Activated CD4-positive, alpha-beta memory T cell treated with anti-CD3 and anti-CD28 coated beads for 36 hours (primary cell): ENCODE measurements at regions not wholly inside any gene's neighbourhood (a gene's known extent, or its start where the extent isn't known, plus 50 kb on each side); places are given as distances from the start of the nearest gene placed in this dataset.
"Not testable (repeated sequence)": the region's sequence is repeated elsewhere in the genome, so short reads cannot be mapped to it uniquely, and the experiment has no call there.

Experiments
- CTCF ChIA-PET: fragments of 350-600 bp; sonication (Branson Sonifier 250); formaldehyde crosslinking; loops from one replicate; lab custom pipeline; 2021; ENCODE audit warnings: antibody characterized with exemption, inconsistent platforms; lab: Charles Lee
- POLR2A ChIA-PET: fragments of 350-600 bp; sonication (Branson Sonifier 250); formaldehyde crosslinking; loops from one replicate; lab custom pipeline; 2021; ENCODE audit warnings: antibody characterized with exemption; lab: Charles Lee
- DNase-seq: peaks from one replicate; pipeline ENCODE4 v3.0.0-alpha.2; 2020
- H3K27ac Mint-ChIP-seq: one replicate; pipeline ENCODE4 v1.8.0; 2021; ENCODE audit warnings: mixed read lengths
- H3K27me3 Mint-ChIP-seq: one replicate; pipeline ENCODE4 v1.8.0; 2021; ENCODE audit warnings: mixed read lengths
- H3K36me3 Mint-ChIP-seq: one replicate; pipeline ENCODE4 v1.8.0; 2021; ENCODE audit warnings: mixed read lengths
- H3K4me1 Mint-ChIP-seq: one replicate; pipeline ENCODE4 v1.8.0; 2021; ENCODE audit warnings: low read depth, mixed read lengths
- H3K4me3 Mint-ChIP-seq: one replicate; pipeline ENCODE4 v1.8.0; 2021; ENCODE audit warnings: mild to moderate bottlenecking, mixed read lengths
- H3K9me3 Mint-ChIP-seq: one replicate; pipeline ENCODE4 v1.8.0; 2021; ENCODE audit warnings: mixed read lengths
- intact Hi-C: fragments of 100-400 bp; cut with micrococcal nuclease; formaldehyde crosslinking; loops from one replicate; pipeline ENCODE4 v1.15.1; 2023

GRCh38 chr2:208798698-208799097 lies 392.1 kb downstream of the PTH2R start:
- Mint-ChIP-seq H3K36me3 (no peaks in the 10 kb centered on the region), H3K27ac (no peak overlapping the region), H3K4me1 (no peaks in the 10 kb centered on the region), H3K9me3 (peaks cover 3% of the 10 kb centered on the region), H3K27me3 (no peaks in the 10 kb centered on the region), H3K4me3 (no peak overlapping the region)
- no peak for DNase-seq
- CTCF ChIA-PET: no interaction called here
- POLR2A ChIA-PET: no interaction called here
- intact Hi-C loops: no loop called here

- no peak overlapping the region for H3K4me3 Mint-ChIP-seq
- DNase-seq: no peak
- intact Hi-C loops: no loop called here
- POLR2A ChIA-PET: no interaction called here
- H3K27ac Mint-ChIP-seq: no peak overlapping the region
- no peaks in the 10 kb centered on the region for H3K27me3 Mint-ChIP-seq
- H3K9me3 Mint-ChIP-seq: peaks cover 3% of the 10 kb centered on the region
- H3K36me3 Mint-ChIP-seq: no peaks in the 10 kb centered on the region
- H3K4me1 Mint-ChIP-seq: no peaks in the 10 kb centered on the region
- CTCF ChIA-PET: no interaction called here
These were observed 392.8 kb downstream of the PTH2R start for GRCh38 chr2:208799397-208799796.

- POLR2A ChIA-PET, H3K9me3 Mint-ChIP-seq, H3K4me1 Mint-ChIP-seq, H3K27ac Mint-ChIP-seq, H3K4me3 Mint-ChIP-seq, H3K27me3 Mint-ChIP-seq, CTCF ChIA-PET, intact Hi-C loops, DNase-seq, H3K36me3 Mint-ChIP-seq: not testable (repeated sequence)
These were observed 394.3 kb downstream of the PTH2R start for GRCh38 chr2:208800887-208801286.

- H3K4me1 Mint-ChIP-seq: no peaks in the 10 kb centered on the region
- CTCF ChIA-PET: no interaction called here
- no peaks in the 10 kb centered on the region for H3K27me3 Mint-ChIP-seq
- POLR2A ChIA-PET: no interaction called here
- no peak for DNase-seq
- peaks cover 3% of the 10 kb centered on the region for H3K9me3 Mint-ChIP-seq
- intact Hi-C loops: no loop called here
- H3K36me3 Mint-ChIP-seq: no peaks in the 10 kb centered on the region
- H3K4me3 Mint-ChIP-seq: no peak overlapping the region
- H3K27ac Mint-ChIP-seq: no peak overlapping the region
These were observed 401.2 kb downstream of the PTH2R start for GRCh38 chr2:208807756-208808155.

GRCh38 chr2:208811885-208812284 lies 405.3 kb downstream of the PTH2R start:
- H3K4me3 Mint-ChIP-seq, H3K4me1 Mint-ChIP-seq, H3K36me3 Mint-ChIP-seq, CTCF ChIA-PET, H3K9me3 Mint-ChIP-seq, DNase-seq, intact Hi-C loops, POLR2A ChIA-PET, H3K27me3 Mint-ChIP-seq, H3K27ac Mint-ChIP-seq: not testable (repeated sequence)

- POLR2A ChIA-PET: no interaction called here
- CTCF ChIA-PET: no interaction called here
- H3K27me3 Mint-ChIP-seq: no peaks in the 10 kb centered on the region
These were observed 412.6 kb downstream of the PTH2R start for GRCh38 chr2:208819190-208819589.

GRCh38 chr2:208820014-208820688 lies 413.6 kb downstream of the PTH2R start:
- ChIA-PET POLR2A (no interaction called here), CTCF (no interaction called here)
- no peak overlapping the region for H3K27ac Mint-ChIP-seq
- H3K4me3 Mint-ChIP-seq: no peak overlapping the region
- DNase-seq: no peak
- H3K27me3 Mint-ChIP-seq: no peaks in the 10 kb centered on the region
- intact Hi-C loops: no loop called here
- no peaks in the 10 kb centered on the region for H3K36me3 Mint-ChIP-seq
- no peaks in the 10 kb centered on the region for H3K9me3 Mint-ChIP-seq
- H3K4me1 Mint-ChIP-seq: no peaks in the 10 kb centered on the region

More at GRCh38 chr2:208819190-208819589, 412.6 kb downstream of the PTH2R start:
- Mint-ChIP-seq H3K4me1 (no peaks in the 10 kb centered on the region), H3K36me3 (no peaks in the 10 kb centered on the region), H3K27ac (no peak overlapping the region), H3K9me3 (no peaks in the 10 kb centered on the region), H3K4me3 (no peak overlapping the region)
- DNase-seq: no peak
- intact Hi-C loops: no loop called here

GRCh38 chr2:208827109-208827508 lies 420.5 kb downstream of the PTH2R start:
- CTCF ChIA-PET: no interaction called here
- no peak overlapping the region for H3K27ac Mint-ChIP-seq
- H3K9me3 Mint-ChIP-seq: peaks cover 8% of the 10 kb centered on the region
- intact Hi-C loops: no loop called here
- POLR2A ChIA-PET: no interaction called here
- no peak for DNase-seq
- no peaks in the 10 kb centered on the region for H3K36me3 Mint-ChIP-seq
- no peaks in the 10 kb centered on the region for H3K27me3 Mint-ChIP-seq
- H3K4me3 Mint-ChIP-seq: no peak overlapping the region
- no peaks in the 10 kb centered on the region for H3K4me1 Mint-ChIP-seq

GRCh38 chr2:208827549-208828221 lies 421.1 kb downstream of the PTH2R start:
- intact Hi-C loops: no loop called here
- Mint-ChIP-seq H3K9me3 (peaks cover 8% of the 10 kb centered on the region), H3K4me3 (no peak overlapping the region), H3K36me3 (no peaks in the 10 kb centered on the region), H3K4me1 (no peaks in the 10 kb centered on the region), H3K27ac (no peak overlapping the region), H3K27me3 (no peaks in the 10 kb centered on the region)
- ChIA-PET CTCF (no interaction called here), POLR2A (no interaction called here)
- no peak for DNase-seq

GRCh38 chr2:208830203-208830602 lies 423.6 kb downstream of the PTH2R start:
- Mint-ChIP-seq H3K27me3 (no peaks in the 10 kb centered on the region), H3K9me3 (peaks cover 8% of the 10 kb centered on the region), H3K4me3 (no peak overlapping the region), H3K27ac (no peak overlapping the region), H3K4me1 (no peaks in the 10 kb centered on the region), H3K36me3 (no peaks in the 10 kb centered on the region)
- ChIA-PET CTCF (no interaction called here), POLR2A (no interaction called here)
- intact Hi-C loops: no loop called here
- no peak for DNase-seq

- Mint-ChIP-seq H3K36me3 (no peaks in the 10 kb centered on the region), H3K4me3 (no peak overlapping the region)
These were observed 441.1 kb downstream of the PTH2R start for GRCh38 chr2:208847651-208848050.

GRCh38 chr2:208854717-208855116 lies 448.1 kb downstream of the PTH2R start:
- no peaks in the 10 kb centered on the region for H3K27me3 Mint-ChIP-seq
- ChIA-PET POLR2A (no interaction called here), CTCF (no interaction called here)
- no peak overlapping the region for H3K4me3 Mint-ChIP-seq
- no peak for DNase-seq
- no peaks in the 10 kb centered on the region for H3K36me3 Mint-ChIP-seq
- no peak overlapping the region for H3K27ac Mint-ChIP-seq
- intact Hi-C loops: no loop called here
- H3K9me3 Mint-ChIP-seq: peaks cover 40% of the 10 kb centered on the region
- H3K4me1 Mint-ChIP-seq: no peaks in the 10 kb centered on the region

More at GRCh38 chr2:208847651-208848050, 441.1 kb downstream of the PTH2R start:
- ChIA-PET POLR2A (no interaction called here), CTCF (no interaction called here)
- intact Hi-C loops: no loop called here
- Mint-ChIP-seq H3K9me3 (peaks cover 22% of the 10 kb centered on the region), H3K27ac (no peak overlapping the region), H3K27me3 (no peaks in the 10 kb centered on the region), H3K4me1 (no peaks in the 10 kb centered on the region)
- no peak for DNase-seq

GRCh38 chr2:208867374-208867773 lies 460.8 kb downstream of the PTH2R start:
- Mint-ChIP-seq H3K27me3 (no peaks in the 10 kb centered on the region), H3K27ac (no peak overlapping the region), H3K4me3 (no peak overlapping the region), H3K36me3 (no peaks in the 10 kb centered on the region), H3K9me3 (peaks cover 6% of the 10 kb centered on the region), H3K4me1 (no peaks in the 10 kb centered on the region)
- no peak for DNase-seq
- POLR2A ChIA-PET: no interaction called here
- CTCF ChIA-PET: no interaction called here
- intact Hi-C loops: no loop called here
